Trophoblast cell (in vitro differentiated cells and primary cell): ENCODE measurements at regions not wholly inside any gene's neighbourhood (a gene's known extent, or its start where the extent isn't known, plus 50 kb on each side); places are given as distances from the start of the nearest gene placed in this dataset.
A peak's percentile ranks its signal among the peaks of the same experiment; 100 is the strongest.
"Not testable (repeated sequence)": the region's sequence is repeated elsewhere in the genome, so short reads cannot be mapped to it uniquely, and the experiment has no call there.

ENCODE experiments used
- DNase-seq, 2 donors: peaks; one replicate each; pipeline ENCODE4 v3.0.0-alpha.2; 2016
- H2AFZ ChIP-seq: 2 replicates; pipeline ENCODE4 v1.6.1; 2013; ENCODE audit warnings: low read length, moderate library complexity, mild to moderate bottlenecking; ENCODE audit not compliant: insufficient read depth, poor library complexity
- H2AK5ac ChIP-seq: 2 replicates; pipeline ENCODE4 v1.6.1; 2013; ENCODE audit warnings: mild to moderate bottlenecking, low read length
- H2BK120ac ChIP-seq: 2 replicates; pipeline ENCODE4 v1.6.1; 2013; ENCODE audit warnings: low read length, mild to moderate bottlenecking, moderate library complexity; ENCODE audit not compliant: insufficient read depth, poor library complexity
- H2BK12ac ChIP-seq: 2 replicates; pipeline ENCODE4 v1.6.1; 2013; ENCODE audit warnings: mild to moderate bottlenecking, low read length, moderate library complexity
- H2BK5ac ChIP-seq: 2 replicates; pipeline ENCODE4 v1.6.1; 2013; ENCODE audit warnings: low read length, low read depth, moderate library complexity, mild to moderate bottlenecking; ENCODE audit not compliant: poor library complexity
- H3K14ac ChIP-seq: 2 replicates; pipeline ENCODE4 v1.6.1; 2013; ENCODE audit warnings: mild to moderate bottlenecking, low read length
- H3K18ac ChIP-seq: 2 replicates; pipeline ENCODE4 v1.6.1; 2013; ENCODE audit warnings: mild to moderate bottlenecking, low read length
- H3K23ac ChIP-seq: 2 replicates; pipeline ENCODE4 v1.6.1; 2013; ENCODE audit warnings: low read length
- H3K27ac ChIP-seq: 2 replicates; pipeline ENCODE4 v1.5.1; 2013; ENCODE audit warnings: low read depth, mild to moderate bottlenecking, inconsistent platforms, low read length, moderate library complexity
- H3K27me3 ChIP-seq: 2 replicates; pipeline ENCODE4 v1.6.1; 2013; ENCODE audit warnings: inconsistent platforms, mild to moderate bottlenecking, low read length, moderate library complexity; ENCODE audit not compliant: insufficient read depth
- H3K36me3 ChIP-seq, 2 experiments: 1 replicate in 1 of 2; 2 replicates in 1 of 2; pipeline ENCODE4 v1.6.1; 2013; ENCODE audit warnings: low read length in 2 of 2, mild to moderate bottlenecking in 2 of 2, moderate library complexity in 1 of 2; ENCODE audit not compliant: insufficient read depth in 2 of 2, control insufficient read depth in 1 of 2
- H3K4ac ChIP-seq: 2 replicates; pipeline ENCODE4 v1.6.1; 2013; ENCODE audit warnings: low read depth, mild to moderate bottlenecking, low read length, moderate library complexity
- H3K4me1 ChIP-seq, 2 experiments: 1 replicate in 1 of 2; 2 replicates in 1 of 2; pipeline ENCODE4 v1.6.1; 2013; ENCODE audit warnings: low read length in 2 of 2, mild to moderate bottlenecking in 2 of 2, moderate library complexity in 1 of 2; ENCODE audit not compliant: insufficient read depth in 2 of 2, control insufficient read depth in 1 of 2
- H3K4me2 ChIP-seq: 2 replicates; pipeline ENCODE4 v1.6.1; 2013; ENCODE audit warnings: inconsistent platforms, mild to moderate bottlenecking, low read length, moderate library complexity
- H3K4me3 ChIP-seq: 2 replicates; pipeline ENCODE4 v1.5.1; 2013; ENCODE audit warnings: mild to moderate bottlenecking, low read depth, low read length, inconsistent platforms
- H3K79me1 ChIP-seq: one replicate; pipeline ENCODE4 v1.6.1; 2013; ENCODE audit warnings: low read length
- H3K79me2 ChIP-seq: 2 replicates; pipeline ENCODE4 v1.6.1; 2013; ENCODE audit warnings: low read length, mild to moderate bottlenecking; ENCODE audit not compliant: control insufficient read depth, insufficient read depth, poor library complexity
- H3K9ac ChIP-seq: 2 replicates; pipeline ENCODE4 v1.6.1; 2013; ENCODE audit warnings: mild to moderate bottlenecking, low read length
- H3K9me3 ChIP-seq: 2 replicates; pipeline ENCODE4 v1.6.1; 2013; ENCODE audit warnings: low read depth, mild to moderate bottlenecking, control low read depth, inconsistent platforms, low read length; ENCODE audit not compliant: insufficient read depth
- H4K12ac ChIP-seq: 2 replicates; pipeline ENCODE4 v1.6.1; 2013; ENCODE audit warnings: low read depth, mild to moderate bottlenecking, low read length, moderate library complexity
- H4K8ac ChIP-seq: 2 replicates; pipeline ENCODE4 v1.6.1; 2013; ENCODE audit warnings: low read depth, mild to moderate bottlenecking, low read length, moderate library complexity
- H4K91ac ChIP-seq: one replicate; pipeline ENCODE4 v1.6.1; 2013; ENCODE audit warnings: low read depth, mild to moderate bottlenecking, low read length, moderate library complexity
- WGBS: extraction: QIAGEN DNeasy Blood & Tissue Kit; methylation state at CpG from one replicate; pipeline ENCODE4 v1.1.7; 2013; ENCODE audit warnings: missing lambda C conversion rate; ENCODE audit not compliant: insufficient read length, insufficient coverage; ENCODE audit errors: extremely low coverage; 5-methylcytosine and 5-hydroxymethylcytosine counted together

GRCh38 chr7:7042286-7042893, 140.0 kb upstream of the C1GALT1 start:
- not testable (repeated sequence) for H2AFZ ChIP-seq, H3K23ac ChIP-seq, H4K91ac ChIP-seq, H3K18ac ChIP-seq, H3K4me3 ChIP-seq, H3K27ac ChIP-seq, H3K9me3 ChIP-seq, H3K4ac ChIP-seq, H4K12ac ChIP-seq, H3K4me1 ChIP-seq, H2BK5ac ChIP-seq, H3K79me2 ChIP-seq, H2BK120ac ChIP-seq, H3K14ac ChIP-seq, H2AK5ac ChIP-seq, H3K4me2 ChIP-seq, H2BK12ac ChIP-seq, H3K9ac ChIP-seq, H3K79me1 ChIP-seq, H4K8ac ChIP-seq, H3K27me3 ChIP-seq, DNase-seq, H3K36me3 ChIP-seq
- WGBS, result no CpG with 5 or more reads among the region's 7 CpGs

GRCh38 chr7:7044806-7045205, 137.5 kb upstream of the C1GALT1 start:
- no peak overlapping the region for H2BK12ac ChIP-seq
- H2AFZ ChIP-seq, result no peak overlapping the region
- no peak overlapping the region for H2AK5ac ChIP-seq
- H3K4me2 ChIP-seq, result no peak overlapping the region
- H3K14ac ChIP-seq, result no peak overlapping the region
- H3K23ac ChIP-seq, result no peak overlapping the region
- no CpG with 5 or more reads among the region's 2 CpGs for WGBS
- no peak overlapping the region for H4K12ac ChIP-seq
- H3K4me1 ChIP-seq, result no peaks in the 10 kb centered on the region
- H3K18ac ChIP-seq, result no peak overlapping the region
- no peak overlapping the region for H3K4ac ChIP-seq
- no peaks in the 10 kb centered on the region for H3K27me3 ChIP-seq
- no peak overlapping the region for H3K27ac ChIP-seq
- no peak overlapping the region for H2BK5ac ChIP-seq
- H4K91ac ChIP-seq, result no peak overlapping the region
- H3K36me3 ChIP-seq, result no peaks in the 10 kb centered on the region
- no peak overlapping the region for H4K8ac ChIP-seq
- H3K4me3 ChIP-seq, result no peak overlapping the region
- no peak overlapping the region for H2BK120ac ChIP-seq
- H3K9me3 ChIP-seq, result no peaks in the 10 kb centered on the region
- no peaks in the 10 kb centered on the region for H3K79me1 ChIP-seq
- DNase-seq, result peak; percentile 54 to 56
- H3K79me2 ChIP-seq, result no peaks in the 10 kb centered on the region
- H3K9ac ChIP-seq, result no peak overlapping the region

GRCh38 chr7:7048213-7048612, 134.1 kb upstream of the C1GALT1 start:
- no peak overlapping the region for H2BK12ac ChIP-seq
- no peaks in the 10 kb centered on the region for H3K27me3 ChIP-seq
- H3K23ac ChIP-seq, result no peak overlapping the region
- H3K27ac ChIP-seq, result no peak overlapping the region
- H2AFZ ChIP-seq, result no peak overlapping the region
- no peak overlapping the region for H3K14ac ChIP-seq
- no peaks in the 10 kb centered on the region for H3K9me3 ChIP-seq
- H4K8ac ChIP-seq, result no peak overlapping the region
- no CpG with 5 or more reads among the region's 4 CpGs for WGBS
- H3K4me1 ChIP-seq, result no peaks in the 10 kb centered on the region
- no peaks in the 10 kb centered on the region for H3K36me3 ChIP-seq
- no peak overlapping the region for H4K12ac ChIP-seq
- no peak overlapping the region for H3K4ac ChIP-seq
- no peak overlapping the region for H3K4me2 ChIP-seq
- H3K9ac ChIP-seq, result no peak overlapping the region
- peak overlapping the region; percentile 34 for H3K4me3 ChIP-seq
- no peak overlapping the region for H2BK120ac ChIP-seq
- no peak overlapping the region for H3K18ac ChIP-seq
- DNase-seq, result no peak
- H2BK5ac ChIP-seq, result no peak overlapping the region
- no peak overlapping the region for H4K91ac ChIP-seq
- H2AK5ac ChIP-seq, result no peak overlapping the region
- no peaks in the 10 kb centered on the region for H3K79me1 ChIP-seq
- no peaks in the 10 kb centered on the region for H3K79me2 ChIP-seq

GRCh38 chr7:7051206-7051877, 131.0 kb upstream of the C1GALT1 start:
- no CpG with 5 or more reads among the region's 4 CpGs for WGBS
- no peak overlapping the region for H3K9ac ChIP-seq

More at GRCh38 chr7:7051206-7051877, 131.0 kb upstream of the C1GALT1 start:
- Histone ChIP-seq H2BK5ac (no peak overlapping the region), H2BK120ac (no peak overlapping the region), H2AK5ac (no peak overlapping the region), H3K79me2 (no peaks in the 10 kb centered on the region), H3K9me3 (no peaks in the 10 kb centered on the region), H3K79me1 (no peaks in the 10 kb centered on the region), H3K4me1 (no peaks in the 10 kb centered on the region), H4K12ac (no peak overlapping the region), H3K18ac (no peak overlapping the region), H4K8ac (peak overlapping the region; percentile 17), H3K27ac (no peak overlapping the region), H2BK12ac (peak overlapping the region; percentile 30), H3K4me3 (no peak overlapping the region), H3K36me3 (no peaks in the 10 kb centered on the region), H2AFZ (no peak overlapping the region), H3K27me3 (no peaks in the 10 kb centered on the region), H3K4me2 (no peak overlapping the region), H4K91ac (peak overlapping the region; percentile 8), H3K14ac (no peak overlapping the region), H3K4ac (no peak overlapping the region), H3K23ac (no peak overlapping the region)
- peak in 1 of 2 donors; percentile 15 for DNase-seq
